ENCODE measurements at regions not wholly inside any gene's neighbourhood (a gene's known extent, or its start where the extent isn't known, plus 50 kb on each side); places are given as distances from the start of the nearest gene placed in this dataset.

GRCh38 chr2:123073371-123073770, 951.7 kb upstream of the CNTNAP5 start:
- TF ChIP-seq POLR2AphosphoS5 (IDR thresholded peaks at IDR 0.05; ENCODE audit: low read depth, low read length), result no peak
- TF ChIP-seq POLR2A (IDR thresholded peaks at IDR 0.05; ENCODE audit: low read depth, low read length), result no peak
- no peak for TF ChIP-seq TAF1 (IDR thresholded peaks at IDR 0.05; ENCODE audit: borderline replicate concordance, low read depth, low read length)
